T-cell (primary cell): ENCODE measurements at regions not wholly inside any gene's neighbourhood (a gene's known extent, or its start where the extent isn't known, plus 50 kb on each side); places are given as distances from the start of the nearest gene placed in this dataset.
"Not testable (repeated sequence)": the region's sequence is repeated elsewhere in the genome, so short reads cannot be mapped to it uniquely, and the experiment has no call there.

Experiments used
- ATAC-seq, 4 experiments: fragments of 200-7000 bp in 3 of 4; fragments of 150-1000 bp in 1 of 4; cut with Tn5 transposase; replicated peaks in 1 of 4; 1 replicate in 3 of 4; 2 replicates in 1 of 4; pipeline ENCODE4 v1.10.0; 2021; ENCODE audit warnings: moderate library complexity in 3 of 4, mild to moderate bottlenecking in 2 of 4, moderate number of reproducible peaks in 1 of 4
- CTCF ChIA-PET, 2 donors: fragments of 300-600 bp; sonication (Branson Sonifier 250); formaldehyde crosslinking; loops; one replicate each; lab custom pipeline; 2022; ENCODE audit warnings: antibody characterized with exemption in 2 of 2; lab: Charles Lee
- POLR2A ChIA-PET, 2 donors: fragments of 300-600 bp; sonication (Branson Sonifier 250); formaldehyde crosslinking; loops; one replicate each; lab custom pipeline; 2022; ENCODE audit warnings: antibody characterized with exemption in 2 of 2; lab: Charles Lee
- DNase-seq, 35 experiments: peaks; one replicate each; pipeline versions ENCODE4 v3.0.0 to v3.0.0-alpha.2; 2013 to 2023
- H3K27ac ChIP-seq: one replicate; pipeline ENCODE4 v1.5.1; 2013; ENCODE audit warnings: low read length
- H3K27me3 ChIP-seq, 2 experiments: replicated peaks in 1 of 2; 1 replicate in 1 of 2; 2 replicates in 1 of 2; pipeline versions ENCODE4 v1.6.1 to v1.7.0; 2013; ENCODE audit warnings: low read length in 1 of 2, mixed read lengths in 1 of 2; ENCODE audit not compliant: control insufficient read depth in 2 of 2, insufficient read depth in 2 of 2; ENCODE audit errors: extremely low read depth in 1 of 2
- H3K36me3 ChIP-seq, 2 donors: 1 replicate in 1 of 2; 2 replicates in 1 of 2; pipeline versions ENCODE4 v1.6.1 to v1.7.0; 2013; ENCODE audit warnings: low read length in 1 of 2; ENCODE audit not compliant: control insufficient read depth in 2 of 2, insufficient read depth in 1 of 2; ENCODE audit errors: extremely low read depth in 1 of 2
- H3K4me1 ChIP-seq, 2 experiments: 1 replicate in 1 of 2; 2 replicates in 1 of 2; pipeline versions ENCODE4 v1.6.1 to v1.7.0; 2013; ENCODE audit warnings: low read length in 2 of 2, mixed read lengths in 1 of 2; ENCODE audit not compliant: insufficient read depth in 2 of 2, control insufficient read depth in 1 of 2; ENCODE audit errors: extremely low read depth in 1 of 2
- H3K4me3 ChIP-seq, 2 donors: 1 replicate in 1 of 2; 2 replicates in 1 of 2; pipeline versions ENCODE4 v1.5.1 to v1.7.0; 2013; ENCODE audit warnings: mild to moderate bottlenecking in 2 of 2, low read length in 1 of 2, moderate library complexity in 1 of 2; ENCODE audit not compliant: control insufficient read depth in 1 of 2; ENCODE audit errors: extremely low read depth in 1 of 2
- H3K9me3 ChIP-seq: 2 replicates; pipeline ENCODE4 v1.7.0; 2013
- H3K27ac Mint-ChIP-seq, 2 donors: one replicate each; pipeline ENCODE4 v1.8.0; 2020 to 2021; ENCODE audit warnings: mild to moderate bottlenecking in 2 of 2, mixed read lengths in 2 of 2
- H3K27me3 Mint-ChIP-seq, 2 donors: one replicate each; pipeline ENCODE4 v1.8.0; 2021 to 2022; ENCODE audit warnings: mixed read lengths in 2 of 2
- H3K36me3 Mint-ChIP-seq: one replicate; pipeline ENCODE4 v1.8.0; 2021; ENCODE audit warnings: mixed read lengths
- H3K4me1 Mint-ChIP-seq, 3 donors: one replicate each; pipeline ENCODE4 v1.8.0; 2020 to 2022; ENCODE audit warnings: mixed read lengths in 3 of 3, mild to moderate bottlenecking in 1 of 3
- H3K4me3 Mint-ChIP-seq, 3 donors: one replicate each; pipeline ENCODE4 v1.8.0; 2020 to 2022; ENCODE audit warnings: mild to moderate bottlenecking in 3 of 3, mixed read lengths in 3 of 3, moderate library complexity in 3 of 3
- H3K9me3 Mint-ChIP-seq, 3 donors: one replicate each; pipeline ENCODE4 v1.8.0; 2020 to 2022; ENCODE audit warnings: mixed read lengths in 3 of 3
- WGBS: methylation state at CpG from one replicate; pipeline ENCODE4 v1.1.5; 2013; ENCODE audit warnings: missing lambda C conversion rate; ENCODE audit not compliant: insufficient coverage; 5-methylcytosine and 5-hydroxymethylcytosine counted together

- H3K36me3 Mint-ChIP-seq = no peaks in the 10 kb centered on the region
- peaks cover 0 to under 1% of the 10 kb centered on the region in 2 donors for H3K27me3 Mint-ChIP-seq
- H3K27ac Mint-ChIP-seq = no peak overlapping the region
- H3K9me3 Mint-ChIP-seq = peaks cover 0 to 11% (median 3%) of the 10 kb centered on the region in 3 donors
- H3K27me3 ChIP-seq = no peaks in the 10 kb centered on the region
- H3K36me3 ChIP-seq = no peaks in the 10 kb centered on the region
- no peaks in the 10 kb centered on the region for H3K4me1 ChIP-seq
- ChIA-PET POLR2A (no interaction called here), CTCF (no interaction called here)
- H3K27ac ChIP-seq = no peak overlapping the region
- no peak overlapping the region for H3K4me3 ChIP-seq
- ATAC-seq (no peak), DNase-seq (no peak)
- WGBS = 23% methylated on average over 1 of the region's 1 CpG
- no peaks in the 10 kb centered on the region for H3K4me1 Mint-ChIP-seq
- no peak overlapping the region for H3K4me3 Mint-ChIP-seq
- no peaks in the 10 kb centered on the region for H3K9me3 ChIP-seq
These were observed 143.7 kb downstream of the LRATD1 start for GRCh38 chr2:14776216-14776615.

DNA sequence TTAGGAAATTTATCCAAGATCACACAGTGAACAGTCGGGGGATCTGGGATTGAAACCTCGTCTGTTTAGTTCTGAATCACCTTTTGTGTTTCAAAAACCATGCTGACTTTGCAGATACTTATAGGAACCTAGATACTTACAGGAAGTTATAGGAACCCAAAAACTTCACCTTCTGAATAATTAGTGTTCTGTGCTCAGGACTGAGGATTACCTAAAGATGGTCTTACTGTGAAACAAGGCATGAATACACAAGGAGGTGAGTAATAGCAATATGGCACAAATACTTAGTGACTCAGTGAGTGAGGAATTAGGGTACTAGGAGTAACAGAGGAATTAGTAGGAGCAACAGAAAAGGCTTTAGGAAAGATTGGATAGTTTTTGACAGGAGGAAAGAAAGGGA lies 145.5 kb downstream of the LRATD1 start:
- no CpG with 5 or more reads among the region's 2 CpGs for WGBS
- Mint-ChIP-seq H3K4me1 (no peaks in the 10 kb centered on the region), H3K4me3 (no peak overlapping the region), H3K27me3 (no peaks in the 10 kb centered on the region), H3K9me3 (peaks cover 6 to 14% (median 11%) of the 10 kb centered on the region in 3 donors), H3K36me3 (no peaks in the 10 kb centered on the region), H3K27ac (no peak overlapping the region)
- H3K27ac ChIP-seq = no peak overlapping the region
- no peaks in the 10 kb centered on the region for H3K27me3 ChIP-seq
- CTCF ChIA-PET = no interaction called here
- DNase-seq (no peak), ATAC-seq (no peak)
- H3K4me1 ChIP-seq = no peaks in the 10 kb centered on the region
- POLR2A ChIA-PET = no interaction called here
- H3K36me3 ChIP-seq = no peaks in the 10 kb centered on the region
- no peaks in the 10 kb centered on the region for H3K9me3 ChIP-seq
- no peak overlapping the region for H3K4me3 ChIP-seq

- POLR2A ChIA-PET = no interaction called here
- no peaks in the 10 kb centered on the region for H3K4me1 ChIP-seq
These were observed 146.7 kb downstream of the LRATD1 start for GRCh38 chr2:14779252-14779651.

DNA sequence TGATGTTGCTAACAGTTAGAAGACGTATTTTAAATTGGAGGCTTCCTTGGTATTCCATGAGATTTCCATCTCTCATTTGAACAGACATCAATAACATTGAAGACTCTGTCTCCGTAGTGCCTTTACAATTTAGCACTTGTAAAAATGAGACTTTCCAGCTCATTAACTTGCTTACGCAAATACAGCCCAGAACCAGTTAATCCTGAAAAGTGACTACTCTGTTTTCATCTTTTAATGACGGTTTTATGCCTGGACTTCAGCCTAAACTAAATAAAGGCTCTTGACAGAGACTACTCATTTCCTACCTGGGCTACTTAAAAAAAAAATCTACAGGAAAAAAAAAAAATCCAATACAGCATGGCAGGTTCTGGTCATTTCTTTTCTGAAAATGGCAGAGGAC lies 148.6 kb downstream of the LRATD1 start:
- Mint-ChIP-seq H3K27me3 (no peaks in the 10 kb centered on the region), H3K4me3 (no peak overlapping the region), H3K4me1 (no peaks in the 10 kb centered on the region), H3K9me3 (peaks cover 6 to 14% (median 11%) of the 10 kb centered on the region in 3 donors), H3K27ac (no peak overlapping the region), H3K36me3 (no peaks in the 10 kb centered on the region)
- H3K27ac ChIP-seq = no peak overlapping the region
- no peaks in the 10 kb centered on the region for H3K27me3 ChIP-seq
- POLR2A ChIA-PET = no interaction called here
- no peak for DNase-seq
- CTCF ChIA-PET = no interaction called here
- no peaks in the 10 kb centered on the region for H3K4me1 ChIP-seq
- H3K9me3 ChIP-seq = no peaks in the 10 kb centered on the region
- H3K36me3 ChIP-seq = no peaks in the 10 kb centered on the region
- no peak overlapping the region for H3K4me3 ChIP-seq
- 61% methylated on average over 3 of the region's 4 CpGs for WGBS
- ATAC-seq = no peak

More at GRCh38 chr2:14779252-14779651, 146.7 kb downstream of the LRATD1 start:
- Histone ChIP-seq H3K27me3 (no peaks in the 10 kb centered on the region), H3K27ac (no peak overlapping the region), H3K4me3 (no peak overlapping the region), H3K9me3 (no peaks in the 10 kb centered on the region), H3K36me3 (no peaks in the 10 kb centered on the region)
- Mint-ChIP-seq H3K27me3 (no peaks in the 10 kb centered on the region), H3K4me3 (no peak overlapping the region), H3K4me1 (no peaks in the 10 kb centered on the region), H3K36me3 (no peaks in the 10 kb centered on the region), H3K9me3 (peaks cover 6 to 14% (median 11%) of the 10 kb centered on the region in 3 donors), H3K27ac (no peak overlapping the region)
- WGBS = 88% methylated on average over 3 of the region's 4 CpGs
- DNase-seq (no peak), ATAC-seq (no peak)
- CTCF ChIA-PET = no interaction called here

DNA sequence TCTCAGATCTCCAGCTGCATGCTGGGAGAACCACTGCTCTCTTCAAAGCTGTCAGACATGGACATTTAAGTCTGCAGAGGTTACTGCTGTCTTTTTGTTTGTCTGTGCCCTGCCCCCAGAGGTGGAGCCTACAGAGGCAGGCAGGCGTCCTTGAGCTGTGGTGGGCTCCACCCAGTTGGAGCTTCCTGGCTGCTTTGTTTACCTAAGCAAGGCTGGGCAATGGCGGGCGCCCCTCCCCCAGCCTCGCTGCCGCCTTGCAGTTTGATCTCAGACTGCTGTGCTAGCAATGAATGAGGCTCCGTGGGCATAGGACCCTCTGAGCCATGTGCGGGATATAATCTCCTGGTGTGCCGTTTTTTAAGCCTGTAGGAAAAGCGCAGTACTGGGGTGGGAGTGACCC lies 156.3 kb downstream of the LRATD1 start:
- DNase-seq = not testable (repeated sequence)
- WGBS = no CpG with 5 or more reads among the region's 9 CpGs

GRCh38 chr2:14790041-14790640 lies 157.6 kb downstream of the LRATD1 start:
- H3K4me3 ChIP-seq = no peak overlapping the region
- H3K27ac ChIP-seq = no peak overlapping the region
- no peaks in the 10 kb centered on the region for H3K4me1 Mint-ChIP-seq
- H3K27me3 ChIP-seq = no peaks in the 10 kb centered on the region
- H3K27ac Mint-ChIP-seq = no peak overlapping the region
- POLR2A ChIA-PET = no interaction called here
- no peak overlapping the region for H3K4me3 Mint-ChIP-seq
- peaks cover 10 to 23% (median 14%) of the 10 kb centered on the region in 3 donors for H3K9me3 Mint-ChIP-seq
- ATAC-seq = no peak
- H3K4me1 ChIP-seq = no peaks in the 10 kb centered on the region
- peaks cover 0 to 2% of the 10 kb centered on the region in 2 donors for H3K27me3 Mint-ChIP-seq
- no peaks in the 10 kb centered on the region for H3K9me3 ChIP-seq
- no peaks in the 10 kb centered on the region for H3K36me3 ChIP-seq
- no peak for DNase-seq
- no CpG with 5 or more reads among the region's 1 CpG for WGBS
- H3K36me3 Mint-ChIP-seq = no peaks in the 10 kb centered on the region
- CTCF ChIA-PET = no interaction called here

More for the DNA sequence above, 156.3 kb downstream of the LRATD1 start:
- H3K27ac ChIP-seq, H3K4me3 ChIP-seq, H3K27ac Mint-ChIP-seq, CTCF ChIA-PET, H3K9me3 ChIP-seq, H3K4me1 Mint-ChIP-seq, H3K36me3 Mint-ChIP-seq, H3K4me1 ChIP-seq, POLR2A ChIA-PET, H3K27me3 ChIP-seq, H3K27me3 Mint-ChIP-seq, H3K36me3 ChIP-seq, H3K4me3 Mint-ChIP-seq, ATAC-seq: not testable (repeated sequence)
- H3K9me3 Mint-ChIP-seq = peaks cover 10 to 23% (median 14%) of the 10 kb centered on the region in 3 donors

DNA sequence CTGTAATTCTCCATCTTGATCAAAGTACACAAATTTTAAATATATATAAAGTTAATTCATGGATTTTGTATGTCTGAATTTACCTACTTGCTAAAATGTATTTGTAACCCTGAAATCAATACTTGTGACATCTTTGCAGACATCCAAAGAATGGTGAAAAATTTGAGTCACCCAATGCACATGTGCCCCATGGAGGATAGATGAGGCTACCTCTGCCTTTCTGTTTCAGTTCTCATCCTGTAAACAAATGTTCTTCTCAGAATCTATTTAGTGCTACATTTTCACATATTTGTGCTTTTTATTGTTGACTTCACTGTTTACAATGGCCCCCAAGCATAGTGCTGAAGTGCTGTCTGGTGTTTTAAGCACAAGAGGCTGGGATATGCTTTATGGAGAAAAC lies 171.5 kb downstream of the LRATD1 start:
- no peak for ATAC-seq

More for the DNA sequence above, 171.5 kb downstream of the LRATD1 start:
- peaks cover 0 to 3% of the 10 kb centered on the region in 2 donors for H3K27me3 Mint-ChIP-seq
- Histone ChIP-seq H3K9me3 (no peaks in the 10 kb centered on the region), H3K27me3 (no peaks in the 10 kb centered on the region), H3K4me3 (no peak overlapping the region), H3K36me3 (no peaks in the 10 kb centered on the region), H3K27ac (no peak overlapping the region), H3K4me1 (no peaks in the 10 kb centered on the region)
- H3K4me1 Mint-ChIP-seq = no peaks in the 10 kb centered on the region
- no peak overlapping the region for H3K4me3 Mint-ChIP-seq
- CTCF ChIA-PET = no interaction called here
- POLR2A ChIA-PET = no interaction called here
- DNase-seq = no peak
- no peak overlapping the region for H3K27ac Mint-ChIP-seq
- H3K9me3 Mint-ChIP-seq = peaks cover 3 to 19% (median 14%) of the 10 kb centered on the region in 3 donors
- H3K36me3 Mint-ChIP-seq = no peaks in the 10 kb centered on the region
